GM12864 (cell line): ENCODE measurements at regions not wholly inside any gene's neighbourhood (a gene's known extent, or its start where the extent isn't known, plus 50 kb on each side); places are given as distances from the start of the nearest gene placed in this dataset.

ENCODE experiments used
- DNase-seq: peaks from one replicate; pipeline ENCODE4 v3.0.0-alpha.2; 2011; ENCODE audit warnings: low read depth
- H3K4me3 ChIP-seq: 2 replicates; pipeline ENCODE4 v1.5.1; 2011; ENCODE audit warnings: mild to moderate bottlenecking, low read depth, low read length, control low read depth
- TF ChIP-seq, protein P1 (sequence below): IDR thresholded peaks from 2 replicates; pipeline ENCODE4 v1.5.1; 2011; ENCODE audit warnings: low read depth, mild to moderate bottlenecking, moderate library complexity, low read length, control low read depth, inconsistent platforms; ENCODE audit errors: missing control alignments

DNA sequence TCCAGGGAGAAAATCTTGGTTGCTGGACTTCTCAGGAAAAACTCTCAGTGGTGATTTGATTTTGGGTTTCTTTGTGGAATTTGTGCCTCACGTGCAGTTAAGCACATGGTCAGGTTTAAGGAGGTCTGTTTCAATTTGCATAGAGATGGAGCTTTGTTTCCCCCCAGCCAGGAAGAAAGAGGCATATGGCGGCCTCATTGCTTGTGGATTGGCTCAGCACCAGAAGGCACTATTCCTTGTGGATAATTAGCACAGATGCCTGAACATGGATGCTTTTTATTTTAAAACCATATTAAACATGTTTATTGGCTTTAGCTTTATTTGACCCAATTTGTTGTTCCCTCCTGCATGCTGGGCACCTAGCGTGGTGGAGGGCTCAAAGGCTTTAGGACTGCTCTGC, 125.1 kb upstream of the RGMA start:
- DNase-seq, result no peak
- TF ChIP-seq, protein P1, sequence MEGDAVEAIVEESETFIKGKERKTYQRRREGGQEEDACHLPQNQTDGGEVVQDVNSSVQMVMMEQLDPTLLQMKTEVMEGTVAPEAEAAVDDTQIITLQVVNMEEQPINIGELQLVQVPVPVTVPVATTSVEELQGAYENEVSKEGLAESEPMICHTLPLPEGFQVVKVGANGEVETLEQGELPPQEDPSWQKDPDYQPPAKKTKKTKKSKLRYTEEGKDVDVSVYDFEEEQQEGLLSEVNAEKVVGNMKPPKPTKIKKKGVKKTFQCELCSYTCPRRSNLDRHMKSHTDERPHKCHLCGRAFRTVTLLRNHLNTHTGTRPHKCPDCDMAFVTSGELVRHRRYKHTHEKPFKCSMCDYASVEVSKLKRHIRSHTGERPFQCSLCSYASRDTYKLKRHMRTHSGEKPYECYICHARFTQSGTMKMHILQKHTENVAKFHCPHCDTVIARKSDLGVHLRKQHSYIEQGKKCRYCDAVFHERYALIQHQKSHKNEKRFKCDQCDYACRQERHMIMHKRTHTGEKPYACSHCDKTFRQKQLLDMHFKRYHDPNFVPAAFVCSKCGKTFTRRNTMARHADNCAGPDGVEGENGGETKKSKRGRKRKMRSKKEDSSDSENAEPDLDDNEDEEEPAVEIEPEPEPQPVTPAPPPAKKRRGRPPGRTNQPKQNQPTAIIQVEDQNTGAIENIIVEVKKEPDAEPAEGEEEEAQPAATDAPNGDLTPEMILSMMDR, result no peak
- no peak overlapping the region for H3K4me3 ChIP-seq

DNA sequence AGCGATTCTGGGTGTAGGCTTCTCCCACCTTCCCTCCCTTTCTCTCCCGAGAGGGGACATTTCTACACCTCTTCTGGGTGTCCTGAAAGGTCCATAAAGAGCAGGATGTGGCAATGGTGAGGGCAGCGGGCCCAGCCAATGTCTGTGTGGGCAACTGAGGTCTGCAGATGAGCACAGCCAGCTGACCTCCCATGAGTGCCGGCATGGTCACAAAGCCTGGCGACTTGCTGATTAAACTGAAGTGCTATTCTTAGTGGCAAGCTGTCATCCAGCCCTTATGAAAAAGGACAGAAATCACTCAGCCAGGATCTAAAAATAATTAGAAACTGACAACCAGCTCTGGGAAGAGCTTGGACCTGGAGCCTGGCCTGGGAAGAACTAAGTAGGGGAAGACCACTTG, 124.3 kb upstream of the RGMA start:
- DNase-seq, result no peak
- TF ChIP-seq, protein P1, result no peak
- no peak overlapping the region for H3K4me3 ChIP-seq

DNA sequence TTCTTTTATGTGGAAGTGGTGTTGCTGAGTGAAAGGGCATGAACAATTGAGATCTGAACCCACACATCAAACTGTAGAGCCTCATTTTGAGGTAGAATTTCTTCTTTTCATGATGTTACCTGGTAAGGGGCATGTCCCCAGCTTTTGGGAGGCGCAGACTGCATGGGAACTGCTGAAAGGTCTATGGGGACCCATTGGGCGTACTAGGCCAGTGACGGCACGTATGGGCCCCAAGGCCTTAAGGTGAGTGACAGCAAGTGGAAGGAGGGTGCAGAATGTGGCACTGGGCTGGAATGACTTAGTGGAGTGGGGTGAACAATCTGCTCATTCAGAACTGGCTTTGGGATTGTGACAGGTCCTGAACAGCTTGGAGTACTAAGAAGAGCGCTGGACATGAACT, 123.6 kb upstream of the RGMA start:
- TF ChIP-seq, protein P1, result no peak
- no peak for DNase-seq
- H3K4me3 ChIP-seq, result no peak overlapping the region

DNA sequence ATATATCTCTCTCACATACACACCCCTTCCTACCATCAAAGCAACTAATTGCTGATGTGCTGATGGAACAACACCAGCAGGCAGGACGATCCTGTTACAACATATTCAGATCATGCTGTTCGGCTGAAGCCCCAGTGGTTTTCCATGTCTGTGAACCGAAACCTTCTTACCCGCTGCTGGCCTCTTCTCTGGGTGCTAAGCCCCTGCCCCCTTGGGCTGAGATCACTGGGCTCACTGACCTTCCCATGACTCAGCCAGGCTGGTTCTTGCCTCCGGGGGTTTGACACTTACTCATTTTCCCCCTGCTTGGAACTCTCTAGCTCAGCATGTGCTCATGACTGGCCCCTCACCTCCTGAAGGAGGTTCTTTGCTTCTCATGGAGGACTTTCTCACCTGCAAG, 122.0 kb upstream of the RGMA start:
- H3K4me3 ChIP-seq, result no peak overlapping the region
- no peak for DNase-seq
- TF ChIP-seq, protein P1, result no peak

DNA sequence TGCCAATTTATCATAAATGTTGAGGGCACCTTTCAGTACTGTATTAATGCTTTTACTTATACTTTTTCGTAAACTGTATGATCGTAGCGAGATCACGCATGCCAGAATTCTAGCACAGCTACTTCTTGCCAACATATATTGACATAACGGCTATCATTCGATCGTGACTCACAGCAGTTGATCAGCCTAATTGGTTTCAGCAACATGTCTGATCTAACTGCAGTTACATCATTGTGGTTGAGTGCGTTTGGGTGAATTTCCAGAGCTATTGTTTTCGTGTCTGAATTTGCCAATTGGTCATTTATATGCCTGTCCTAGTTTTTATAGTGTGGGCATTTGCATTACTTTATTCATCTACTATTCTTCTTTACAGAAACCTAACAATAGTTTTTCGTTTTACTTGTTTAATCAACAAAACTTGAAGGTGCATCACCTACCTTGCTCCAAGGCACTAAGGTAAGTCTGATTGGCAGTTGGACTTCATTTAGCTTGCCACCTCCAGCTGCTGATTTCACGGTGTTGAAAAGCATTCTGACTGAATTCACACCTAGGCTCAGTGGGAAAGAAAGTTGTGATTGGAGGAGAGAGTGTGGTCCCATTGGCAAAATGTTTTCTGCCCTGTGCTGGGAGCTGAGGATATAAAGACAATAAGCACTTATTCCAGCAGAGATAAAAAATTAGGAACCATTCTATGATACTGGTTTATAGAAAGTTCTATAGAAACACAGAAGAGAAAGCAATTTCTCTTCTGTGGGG, 120.9 kb upstream of the RGMA start:
- TF ChIP-seq, protein P1, result no peak
- H3K4me3 ChIP-seq, result no peak overlapping the region
- DNase-seq, result no peak

DNA sequence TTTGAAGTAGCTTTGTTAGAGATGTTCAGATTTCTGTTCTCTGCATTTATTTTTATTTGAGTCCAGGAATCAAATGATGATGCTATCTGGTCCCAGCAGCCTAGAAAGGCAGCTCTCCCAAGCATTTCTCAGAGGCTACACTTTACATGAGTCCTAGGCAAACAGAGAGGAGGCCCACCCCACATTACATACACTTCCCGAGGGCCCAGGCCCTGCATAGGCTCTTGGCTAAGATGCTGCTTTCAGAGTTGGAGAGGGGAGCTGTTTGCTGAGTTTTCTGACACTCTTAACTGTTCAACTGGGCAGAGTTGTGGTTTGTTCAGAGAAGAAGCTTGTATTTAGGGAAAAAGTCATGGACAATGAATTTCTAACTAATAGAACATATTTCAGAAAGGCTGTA, 117.9 kb upstream of the RGMA start:
- TF ChIP-seq, protein P1, result no peak
- H3K4me3 ChIP-seq, result no peak overlapping the region
- no peak for DNase-seq

DNA sequence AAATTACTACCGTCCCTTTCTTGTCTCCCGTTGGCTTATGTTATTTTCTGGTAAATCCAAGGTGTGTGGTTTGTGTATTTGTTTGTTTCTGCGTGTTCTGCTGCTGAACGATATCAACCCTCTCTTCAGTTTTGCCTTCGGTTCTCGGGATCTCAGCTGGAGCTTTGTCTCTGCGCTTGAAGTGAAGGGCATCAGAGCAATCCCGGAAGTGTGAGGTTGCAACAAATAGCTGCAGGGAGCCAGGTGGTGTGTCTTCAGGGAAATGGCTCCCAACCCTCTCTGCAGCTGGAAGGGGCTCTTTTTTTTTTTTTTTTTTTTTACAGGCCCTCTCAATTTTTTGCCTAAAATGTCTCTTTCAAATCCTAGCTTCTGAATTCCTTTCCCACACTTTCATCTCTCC, 116.4 kb upstream of the RGMA start:
- no peak for DNase-seq
- TF ChIP-seq, protein P1, result no peak

More for the DNA sequence above, 116.4 kb upstream of the RGMA start:
- H3K4me3 ChIP-seq, result no peak overlapping the region
